Stomach (tissue), 8 donors: ENCODE measurements at regions not wholly inside any gene's neighbourhood (a gene's known extent, or its start where the extent isn't known, plus 50 kb on each side); places are given as distances from the start of the nearest gene placed in this dataset.
A peak's percentile ranks its signal among the peaks of the same experiment; 100 is the strongest.

Experiments used
- DNase-seq, 2 donors: peaks; one replicate each; pipeline versions ENCODE4 v3.0.0 to v3.0.0-alpha.2; 2013 to 2019
- H3K27ac ChIP-seq, 5 donors: fragments of 200-600 bp in 4 of 5; sonication (generic) in 4 of 5; one replicate each; pipeline ENCODE4 v1.5.1; 2013 to 2019; ENCODE audit warnings: mild to moderate bottlenecking in 1 of 5, moderate library complexity in 1 of 5
- H3K27me3 ChIP-seq, 3 donors: fragments of 200-600 bp; sonication (generic); one replicate each; pipeline ENCODE4 v1.5.1; 2017 to 2019; ENCODE audit warnings: mixed run types in 1 of 3
- H3K36me3 ChIP-seq, 4 donors: fragments of 200-600 bp; sonication (generic); 1 replicate in 3 of 4; 2 replicates in 1 of 4; pipeline ENCODE4 v1.5.1; 2016 to 2019
- H3K4me1 ChIP-seq, 4 donors: fragments of 200-600 bp; sonication (generic); one replicate each; pipeline ENCODE4 v1.5.1; 2016 to 2019
- H3K4me3 ChIP-seq, 4 donors: fragments of 200-600 bp; sonication (generic) in 3 of 4; one replicate each; pipeline ENCODE4 v1.5.1; 2016 to 2019; ENCODE audit warnings: mild to moderate bottlenecking in 1 of 4
- H3K9me3 ChIP-seq, 4 donors: fragments of 200-600 bp; sonication (generic); one replicate each; pipeline ENCODE4 v1.5.1; 2016 to 2019
- EP300 ChIP-seq: sonication (generic); formaldehyde crosslinking; IDR thresholded peaks from one replicate; pipeline ENCODE4 v1.6.1; 2017; ENCODE audit warnings: antibody characterized with exemption
- POLR2A ChIP-seq, 4 donors: fragments of 450-650 bp; IDR thresholded peaks; one replicate each; pipeline ENCODE4 v1.6.1; 2016; ENCODE audit warnings: antibody characterized with exemption in 4 of 4, control low read depth in 2 of 4, mild to moderate bottlenecking in 1 of 4, moderate library complexity in 1 of 4
- POLR2AphosphoS5 ChIP-seq, 3 donors: sonication (generic); formaldehyde crosslinking; IDR thresholded peaks; one replicate each; pipeline ENCODE4 v1.6.1; 2016; ENCODE audit warnings: antibody characterized with exemption in 3 of 3
- WGBS, 5 donors: extraction: QIAGEN DNeasy Blood & Tissue Kit in 3 of 5; methylation state at CpG; one replicate each; pipeline versions ENCODE4 v1.1.5 to v1.1.7; 2013 to 2018; 5-methylcytosine and 5-hydroxymethylcytosine counted together
- intact Hi-C: fragments of 100-400 bp; cut with DNase I; formaldehyde crosslinking; loops from one replicate; pipeline ENCODE4 v1.15.1; 2023; ENCODE audit warnings: low total_unique reads
- TF ChIP-seq, protein P1 (sequence below), 7 experiments: fragments of 450-650 bp in 4 of 7; fragments of 200-600 bp in 3 of 7; sonication (generic) in 3 of 7; IDR thresholded peaks; one replicate each; pipeline ENCODE4 v1.5.1; 2016 to 2019; ENCODE audit warnings: antibody characterized with exemption in 7 of 7, control low read depth in 2 of 7, mild to moderate bottlenecking in 1 of 7
- donor health status: healthy with polysubstance abuse.
- donor health status: Bipolar disorder and iron deficiency.
- donor health status: healthy.

DNA sequence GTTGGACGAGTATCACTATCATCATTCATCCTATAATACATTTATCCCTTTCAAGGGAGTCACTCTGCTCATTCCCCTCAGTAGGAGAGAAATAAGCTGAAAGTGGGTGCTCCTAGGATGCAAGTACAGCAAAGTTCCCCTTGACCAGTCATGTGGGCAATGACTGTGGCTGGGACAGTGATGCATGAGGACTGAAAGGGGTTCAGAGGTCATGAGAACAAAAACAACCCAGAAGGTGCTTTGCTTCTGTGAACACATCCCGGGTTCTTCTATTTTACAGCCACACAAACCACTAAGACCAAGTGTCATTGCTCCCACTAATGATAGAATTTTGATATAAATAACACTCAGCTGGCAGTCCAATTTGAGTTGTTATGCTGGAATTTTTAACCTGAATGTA, 177.8 kb upstream of the ADCY2 start:
- Histone ChIP-seq H3K36me3 (no peaks in the 10 kb centered on the region), H3K4me1 (no peaks in the 10 kb centered on the region), H3K9me3 (no peaks in the 10 kb centered on the region), H3K27ac (no peak overlapping the region), H3K4me3 (no peak overlapping the region), H3K27me3 (no peaks in the 10 kb centered on the region)
- WGBS, 5 donors = 70 to 88% (median 77%) methylated on average over 2 of the region's 2 CpGs
- intact Hi-C loops = no loop called here
- DNase-seq = no peak
- TF ChIP-seq EP300 = no peak

DNA sequence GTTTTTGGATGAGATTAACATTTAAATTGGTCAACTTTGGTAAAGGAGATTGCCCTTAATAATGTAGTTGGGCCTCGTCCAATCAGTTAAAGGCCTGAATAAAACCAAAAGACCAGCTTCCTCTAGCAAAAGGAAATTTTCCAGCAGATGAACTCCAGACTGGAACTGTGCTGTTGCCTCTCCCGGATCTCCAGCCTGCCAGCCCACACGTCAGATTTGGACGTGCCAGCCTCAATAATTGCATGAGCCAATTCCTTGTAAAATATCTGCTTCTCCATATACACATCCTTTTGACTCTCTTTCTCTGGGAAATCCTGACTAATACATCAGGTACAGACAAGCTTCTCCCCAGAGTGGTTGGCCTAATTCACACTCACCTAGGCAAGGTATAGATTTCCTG, 175.8 kb upstream of the ADCY2 start:
- H3K36me3 ChIP-seq = no peaks in the 10 kb centered on the region
- no peak overlapping the region for H3K4me3 ChIP-seq
- no peak for DNase-seq
- H3K27me3 ChIP-seq = no peaks in the 10 kb centered on the region
- no peak overlapping the region for H3K27ac ChIP-seq
- intact Hi-C loops = no loop called here
- H3K9me3 ChIP-seq = no peaks in the 10 kb centered on the region
- WGBS, 5 donors = 67 to 78% (median 75%) methylated on average over 4 of the region's 4 CpGs
- TF ChIP-seq EP300 (no peak), POLR2A (IDR thresholded peaks at IDR 0.05) (no peak), POLR2AphosphoS5 (IDR thresholded peaks at IDR 0.05) (no peak)
- TF ChIP-seq, protein P1, sequence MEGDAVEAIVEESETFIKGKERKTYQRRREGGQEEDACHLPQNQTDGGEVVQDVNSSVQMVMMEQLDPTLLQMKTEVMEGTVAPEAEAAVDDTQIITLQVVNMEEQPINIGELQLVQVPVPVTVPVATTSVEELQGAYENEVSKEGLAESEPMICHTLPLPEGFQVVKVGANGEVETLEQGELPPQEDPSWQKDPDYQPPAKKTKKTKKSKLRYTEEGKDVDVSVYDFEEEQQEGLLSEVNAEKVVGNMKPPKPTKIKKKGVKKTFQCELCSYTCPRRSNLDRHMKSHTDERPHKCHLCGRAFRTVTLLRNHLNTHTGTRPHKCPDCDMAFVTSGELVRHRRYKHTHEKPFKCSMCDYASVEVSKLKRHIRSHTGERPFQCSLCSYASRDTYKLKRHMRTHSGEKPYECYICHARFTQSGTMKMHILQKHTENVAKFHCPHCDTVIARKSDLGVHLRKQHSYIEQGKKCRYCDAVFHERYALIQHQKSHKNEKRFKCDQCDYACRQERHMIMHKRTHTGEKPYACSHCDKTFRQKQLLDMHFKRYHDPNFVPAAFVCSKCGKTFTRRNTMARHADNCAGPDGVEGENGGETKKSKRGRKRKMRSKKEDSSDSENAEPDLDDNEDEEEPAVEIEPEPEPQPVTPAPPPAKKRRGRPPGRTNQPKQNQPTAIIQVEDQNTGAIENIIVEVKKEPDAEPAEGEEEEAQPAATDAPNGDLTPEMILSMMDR (IDR thresholded peaks at IDR 0.05) = no peak
- no peaks in the 10 kb centered on the region for H3K4me1 ChIP-seq

DNA sequence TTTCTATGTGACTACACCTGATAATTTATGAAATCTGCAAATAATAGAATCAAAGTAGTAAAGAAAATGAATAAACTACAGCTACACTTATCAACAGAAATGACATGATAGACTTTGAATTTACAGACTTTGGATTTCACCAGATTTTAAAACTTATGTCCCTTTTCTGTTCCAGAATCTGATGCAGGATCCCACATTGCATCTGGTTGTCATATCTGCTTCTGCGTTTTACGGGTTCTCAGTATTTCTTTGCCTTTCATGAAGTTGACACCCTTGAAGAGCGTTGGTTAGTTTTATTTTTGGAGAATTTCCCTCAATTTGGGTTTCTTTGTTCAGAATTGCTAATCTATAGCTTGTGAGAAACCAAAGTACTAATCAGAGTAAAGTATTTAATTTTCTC, 174.9 kb upstream of the ADCY2 start:
- DNase-seq = no peak
- 86 to 91% (median 89%) methylated on average over 3 of the region's 3 CpGs for WGBS, 5 donors
- Histone ChIP-seq H3K4me3 (no peak overlapping the region), H3K27ac (no peak overlapping the region), H3K9me3 (no peaks in the 10 kb centered on the region), H3K36me3 (no peaks in the 10 kb centered on the region), H3K27me3 (no peaks in the 10 kb centered on the region), H3K4me1 (no peaks in the 10 kb centered on the region)
- TF ChIP-seq POLR2AphosphoS5 (IDR thresholded peaks at IDR 0.05) = no peak
- no peak for TF ChIP-seq EP300
- TF ChIP-seq POLR2A (IDR thresholded peaks at IDR 0.05) = no peak
- TF ChIP-seq, protein P1 (IDR thresholded peaks at IDR 0.05) = no peak
- intact Hi-C loops = no loop called here

DNA sequence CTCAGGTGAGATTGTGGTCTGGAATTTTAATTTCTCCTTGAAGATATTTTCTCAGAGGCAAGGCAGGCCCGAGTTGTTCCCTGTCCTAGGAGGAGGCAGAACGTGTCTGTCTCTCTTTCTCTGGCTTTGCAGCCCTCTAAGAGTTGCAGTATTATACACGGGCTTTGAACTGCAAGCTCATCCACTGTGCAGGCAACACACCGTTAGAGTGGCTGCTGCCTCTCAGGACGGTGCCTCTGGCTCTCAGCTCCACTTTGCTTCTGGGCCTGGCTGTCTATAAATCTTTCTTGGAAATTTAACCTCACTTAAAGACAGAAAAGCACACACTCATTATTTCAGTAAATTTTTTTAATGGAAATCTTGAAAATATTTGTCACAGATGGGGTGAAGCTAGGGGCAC, 170.1 kb upstream of the ADCY2 start:
- peaks cover 0 to 7% (median 3%) of the 10 kb centered on the region in 4 donors for H3K9me3 ChIP-seq
- H3K4me1 ChIP-seq = no peaks in the 10 kb centered on the region
- no peaks in the 10 kb centered on the region for H3K27me3 ChIP-seq
- H3K36me3 ChIP-seq = no peaks in the 10 kb centered on the region
- WGBS, 5 donors = 70 to 84% (median 81%) methylated on average over 5 of the region's 5 CpGs
- no peak overlapping the region for H3K4me3 ChIP-seq
- H3K27ac ChIP-seq = no peak overlapping the region
- DNase-seq = no peak
- intact Hi-C loops = no loop called here
- no peak for TF ChIP-seq POLR2A (IDR thresholded peaks at IDR 0.05)
- TF ChIP-seq, protein P1 (IDR thresholded peaks at IDR 0.05) = no peak
- no peak for TF ChIP-seq EP300
- TF ChIP-seq POLR2AphosphoS5 (IDR thresholded peaks at IDR 0.05) = no peak

DNA sequence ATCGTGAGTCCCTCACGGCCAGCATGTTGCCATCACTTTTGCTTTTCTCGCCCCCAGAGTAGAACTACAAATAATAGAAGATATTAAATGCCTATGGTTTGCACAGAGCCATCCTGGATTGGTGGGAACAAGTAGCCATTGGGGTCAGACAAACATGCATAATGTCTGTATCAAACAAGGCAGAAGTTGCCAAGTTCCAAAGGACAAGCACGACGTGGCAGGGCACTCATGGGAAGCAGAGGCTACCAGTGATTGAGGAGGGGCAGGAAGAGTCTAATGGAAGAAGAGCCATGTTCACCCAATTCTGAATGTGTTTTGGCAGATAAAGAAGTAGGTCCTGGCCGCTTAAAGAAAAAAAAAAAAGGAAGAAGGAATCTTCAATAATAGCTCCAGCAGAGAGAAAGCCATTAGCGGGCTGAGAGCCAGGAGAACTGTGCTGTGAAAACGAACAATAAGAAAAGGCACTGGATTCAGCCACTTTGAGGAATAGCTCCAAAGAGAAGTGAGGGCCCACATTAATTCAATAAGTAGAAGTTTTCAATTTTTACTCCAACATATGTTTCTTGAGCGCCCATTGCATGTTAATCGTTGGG, 153.7 kb upstream of the ADCY2 start:
- peak in 1 of 2 donors; percentile 19 for DNase-seq
- Histone ChIP-seq H3K4me3 (no peak overlapping the region), H3K27ac (no peak overlapping the region), H3K9me3 (no peaks in the 10 kb centered on the region), H3K36me3 (no peaks in the 10 kb centered on the region), H3K27me3 (peaks cover 0 to 3% (median 0%) of the 10 kb centered on the region in 3 donors), H3K4me1 (no peaks in the 10 kb centered on the region)
- WGBS, 5 donors = 64 to 73% (median 71%) methylated on average over 10 of the region's 10 CpGs
- intact Hi-C loops = no loop called here
- TF ChIP-seq EP300 (no peak), POLR2A (IDR thresholded peaks at IDR 0.05) (no peak), POLR2AphosphoS5 (IDR thresholded peaks at IDR 0.05) (no peak)
- TF ChIP-seq, protein P1 (IDR thresholded peaks at IDR 0.05) = no peak
